ENCODE measurements at regions not wholly inside any gene's neighbourhood (a gene's known extent, or its start where the extent isn't known, plus 50 kb on each side); places are given as distances from the start of the nearest gene placed in this dataset.

- POLR2A ChIA-PET = no interaction called here
- DNase-seq (no peak), ATAC-seq (ENCODE audit: low read depth) (no peak)
- H3K4me1 Mint-ChIP-seq = no peaks in the 10 kb centered on the region
- no peak overlapping the region for H3K4me3 Mint-ChIP-seq
- H3K9me3 Mint-ChIP-seq = no peaks in the 10 kb centered on the region
- H3K27ac Mint-ChIP-seq = no peak overlapping the region
- no peaks in the 10 kb centered on the region for H3K36me3 Mint-ChIP-seq
- H3K27me3 Mint-ChIP-seq = no peaks in the 10 kb centered on the region
These were observed 134.5 kb upstream of the IL15 start for GRCh38 chr4:141501931-141502330.

- Mint-ChIP-seq H3K36me3 (no peaks in the 10 kb centered on the region), H3K27ac (no peak overlapping the region), H3K4me1 (no peaks in the 10 kb centered on the region), H3K4me3 (no peak overlapping the region), H3K27me3 (no peaks in the 10 kb centered on the region), H3K9me3 (no peaks in the 10 kb centered on the region)
- POLR2A ChIA-PET = no interaction called here
- DNase-seq (no peak), ATAC-seq (ENCODE audit: low read depth) (no peak)
These were observed 133.6 kb upstream of the IL15 start for GRCh38 chr4:141502755-141503154.

GRCh38 chr4:141503260-141503659 is 133.1 kb upstream of the IL15 start:
- no peak for DNase-seq
- ATAC-seq (ENCODE audit: low read depth) = no peak
- POLR2A ChIA-PET = no interaction called here
- H3K4me3 Mint-ChIP-seq = no peak overlapping the region
- H3K36me3 Mint-ChIP-seq = no peaks in the 10 kb centered on the region
- H3K27ac Mint-ChIP-seq = no peak overlapping the region
- no peaks in the 10 kb centered on the region for H3K9me3 Mint-ChIP-seq
- H3K4me1 Mint-ChIP-seq = no peaks in the 10 kb centered on the region
- no peaks in the 10 kb centered on the region for H3K27me3 Mint-ChIP-seq

GRCh38 chr4:141511055-141511454 is 125.3 kb upstream of the IL15 start:
- no peak overlapping the region for H3K4me3 Mint-ChIP-seq
- DNase-seq = no peak
- H3K27me3 Mint-ChIP-seq = peaks cover 2% of the 10 kb centered on the region
- ATAC-seq (ENCODE audit: low read depth) = no peak
- no peaks in the 10 kb centered on the region for H3K4me1 Mint-ChIP-seq
- POLR2A ChIA-PET = no interaction called here
- H3K27ac Mint-ChIP-seq = no peak overlapping the region
- H3K36me3 Mint-ChIP-seq = no peaks in the 10 kb centered on the region
- H3K9me3 Mint-ChIP-seq = peaks cover 2% of the 10 kb centered on the region

- peaks cover 2% of the 10 kb centered on the region for H3K27me3 Mint-ChIP-seq
- H3K27ac Mint-ChIP-seq = no peak overlapping the region
- no peaks in the 10 kb centered on the region for H3K4me1 Mint-ChIP-seq
- no peak for ATAC-seq (ENCODE audit: low read depth)
- H3K9me3 Mint-ChIP-seq = peaks cover 2% of the 10 kb centered on the region
- no peak for DNase-seq
- no peak overlapping the region for H3K4me3 Mint-ChIP-seq
- POLR2A ChIA-PET = no interaction called here
- no peaks in the 10 kb centered on the region for H3K36me3 Mint-ChIP-seq
These were observed 122.5 kb upstream of the IL15 start for GRCh38 chr4:141513866-141514265.

GRCh38 chr4:141518222-141518621 is 118.2 kb upstream of the IL15 start:
- POLR2A ChIA-PET = no interaction called here
- Mint-ChIP-seq H3K9me3 (no peaks in the 10 kb centered on the region), H3K27me3 (no peaks in the 10 kb centered on the region), H3K27ac (no peak overlapping the region), H3K4me3 (no peak overlapping the region), H3K36me3 (no peaks in the 10 kb centered on the region), H3K4me1 (no peaks in the 10 kb centered on the region)
- ATAC-seq (ENCODE audit: low read depth) (no peak), DNase-seq (no peak)

GRCh38 chr4:141524116-141524515 is 112.3 kb upstream of the IL15 start:
- H3K9me3 Mint-ChIP-seq = peaks cover 2% of the 10 kb centered on the region
- no peaks in the 10 kb centered on the region for H3K27me3 Mint-ChIP-seq
- no peak overlapping the region for H3K27ac Mint-ChIP-seq
- H3K4me1 Mint-ChIP-seq = no peaks in the 10 kb centered on the region
- no peak for DNase-seq
- POLR2A ChIA-PET = no interaction called here
- no peak for ATAC-seq (ENCODE audit: low read depth)
- no peak overlapping the region for H3K4me3 Mint-ChIP-seq
- H3K36me3 Mint-ChIP-seq = no peaks in the 10 kb centered on the region

- H3K4me1 Mint-ChIP-seq = no peaks in the 10 kb centered on the region
- no peaks in the 10 kb centered on the region for H3K27me3 Mint-ChIP-seq
- DNase-seq (no peak), ATAC-seq (ENCODE audit: low read depth) (no peak)
- H3K36me3 Mint-ChIP-seq = no peaks in the 10 kb centered on the region
- no peak overlapping the region for H3K4me3 Mint-ChIP-seq
- peaks cover 2% of the 10 kb centered on the region for H3K9me3 Mint-ChIP-seq
- no peak overlapping the region for H3K27ac Mint-ChIP-seq
- POLR2A ChIA-PET = no interaction called here
These were observed 111.5 kb upstream of the IL15 start for GRCh38 chr4:141524841-141525240.

- POLR2A ChIA-PET = no interaction called here
- no peaks in the 10 kb centered on the region for H3K36me3 Mint-ChIP-seq
- H3K27me3 Mint-ChIP-seq = no peaks in the 10 kb centered on the region
- H3K27ac Mint-ChIP-seq = no peak overlapping the region
- no peak for ATAC-seq (ENCODE audit: low read depth)
- DNase-seq = no peak
- H3K4me1 Mint-ChIP-seq = no peaks in the 10 kb centered on the region
- H3K9me3 Mint-ChIP-seq = peaks cover 3% of the 10 kb centered on the region
- no peak overlapping the region for H3K4me3 Mint-ChIP-seq
These were observed 105.8 kb upstream of the IL15 start for GRCh38 chr4:141530627-141531026.

- POLR2A ChIA-PET = no interaction called here
- H3K27me3 Mint-ChIP-seq = no peaks in the 10 kb centered on the region
- H3K27ac Mint-ChIP-seq = no peak overlapping the region
- no peak overlapping the region for H3K4me3 Mint-ChIP-seq
- peaks cover 7% of the 10 kb centered on the region for H3K9me3 Mint-ChIP-seq
- no peaks in the 10 kb centered on the region for H3K4me1 Mint-ChIP-seq
- no peak for DNase-seq
- ATAC-seq (ENCODE audit: low read depth) = no peak
- no peaks in the 10 kb centered on the region for H3K36me3 Mint-ChIP-seq
These were observed 101.4 kb upstream of the IL15 start for GRCh38 chr4:141534985-141535384.

- POLR2A ChIA-PET = no interaction called here
- Mint-ChIP-seq H3K36me3 (no peaks in the 10 kb centered on the region), H3K27ac (no peak overlapping the region), H3K4me3 (no peak overlapping the region), H3K4me1 (no peaks in the 10 kb centered on the region), H3K27me3 (no peaks in the 10 kb centered on the region), H3K9me3 (peaks cover 7% of the 10 kb centered on the region)
- DNase-seq (no peak), ATAC-seq (ENCODE audit: low read depth) (no peak)
These were observed 98.4 kb upstream of the IL15 start for GRCh38 chr4:141538001-141538400.

- Mint-ChIP-seq H3K27me3 (no peaks in the 10 kb centered on the region), H3K9me3 (peaks cover 6% of the 10 kb centered on the region), H3K4me1 (no peaks in the 10 kb centered on the region), H3K36me3 (no peaks in the 10 kb centered on the region), H3K27ac (no peak overlapping the region), H3K4me3 (no peak overlapping the region)
- ATAC-seq (ENCODE audit: low read depth) (no peak), DNase-seq (no peak)
- POLR2A ChIA-PET = no interaction called here
These were observed 95.7 kb upstream of the IL15 start for GRCh38 chr4:141540643-141541042.

GRCh38 chr4:141541851-141542250 is 94.5 kb upstream of the IL15 start:
- Mint-ChIP-seq H3K9me3 (peaks cover 6% of the 10 kb centered on the region), H3K27ac (no peak overlapping the region)

GRCh38 chr4:141543176-141543575 is 93.2 kb upstream of the IL15 start:
- ATAC-seq (ENCODE audit: low read depth) (no peak), DNase-seq (no peak)
- Mint-ChIP-seq H3K9me3 (peaks cover 4% of the 10 kb centered on the region), H3K27ac (no peak overlapping the region), H3K27me3 (no peaks in the 10 kb centered on the region), H3K4me3 (no peak overlapping the region), H3K4me1 (no peaks in the 10 kb centered on the region), H3K36me3 (no peaks in the 10 kb centered on the region)
- POLR2A ChIA-PET = no interaction called here

More at GRCh38 chr4:141541851-141542250, 94.5 kb upstream of the IL15 start:
- no peak for DNase-seq
- Mint-ChIP-seq H3K4me1 (no peaks in the 10 kb centered on the region), H3K4me3 (no peak overlapping the region), H3K27me3 (no peaks in the 10 kb centered on the region), H3K36me3 (no peaks in the 10 kb centered on the region)
- ATAC-seq (ENCODE audit: low read depth) = no peak
- POLR2A ChIA-PET = no interaction called here

- POLR2A ChIA-PET = no interaction called here
- Mint-ChIP-seq H3K4me3 (no peak overlapping the region), H3K36me3 (no peaks in the 10 kb centered on the region), H3K4me1 (no peaks in the 10 kb centered on the region), H3K27ac (no peak overlapping the region), H3K9me3 (no peaks in the 10 kb centered on the region), H3K27me3 (no peaks in the 10 kb centered on the region)
- DNase-seq = no peak
- no peak for ATAC-seq (ENCODE audit: low read depth)
These were observed 92.7 kb upstream of the IL15 start for GRCh38 chr4:141543706-141544105.

Data from activated naive CD8-positive, alpha-beta T cell treated with anti-CD3 and anti-CD28 coated beads, Interleukin-2, amount 10 ng/mL, durations not matched to agents 7 days and 5 days (primary cell).